H9 (cell line): ENCODE measurements at regions not wholly inside any gene's neighbourhood (a gene's known extent, or its start where the extent isn't known, plus 50 kb on each side); places are given as distances from the start of the nearest gene placed in this dataset.

ENCODE experiments used
- DNase-seq: peaks from one replicate; pipeline ENCODE4 v3.0.0-alpha.2; 2017
- H2AFZ ChIP-seq: one replicate; pipeline ENCODE4 v1.6.1; 2013; ENCODE audit warnings: mild to moderate bottlenecking, low read length, control low read depth, moderate library complexity
- H2AK5ac ChIP-seq: 2 replicates; pipeline ENCODE4 v1.6.1; 2013; ENCODE audit warnings: low read length, control low read depth, mixed read lengths; ENCODE audit not compliant: insufficient read length
- H2BK120ac ChIP-seq: one replicate; pipeline ENCODE4 v1.6.1; 2013; ENCODE audit warnings: low read depth, mild to moderate bottlenecking, low read length, control low read depth, inconsistent platforms; ENCODE audit not compliant: poor library complexity, severe bottlenecking
- H2BK12ac ChIP-seq: 2 replicates; pipeline ENCODE4 v1.6.1; 2013; ENCODE audit warnings: low read length, control low read depth, mixed read lengths, low read depth; ENCODE audit not compliant: insufficient read length
- H2BK15ac ChIP-seq: 2 replicates; pipeline ENCODE4 v1.6.1; 2013; ENCODE audit warnings: low read depth, low read length, control low read depth
- H2BK20ac ChIP-seq: one replicate; pipeline ENCODE4 v1.6.1; 2013; ENCODE audit warnings: low read depth, mild to moderate bottlenecking, low read length, control low read depth, inconsistent platforms; ENCODE audit not compliant: poor library complexity, severe bottlenecking
- H2BK5ac ChIP-seq: 2 replicates; pipeline ENCODE4 v1.6.1; 2013; ENCODE audit warnings: low read length, control low read depth, mixed read lengths; ENCODE audit not compliant: insufficient read length
- H3K14ac ChIP-seq: 2 replicates; pipeline ENCODE4 v1.6.1; 2013; ENCODE audit warnings: low read length, control low read depth; ENCODE audit not compliant: insufficient read depth
- H3K18ac ChIP-seq: 2 replicates; pipeline ENCODE4 v1.6.1; 2013; ENCODE audit warnings: low read depth, mild to moderate bottlenecking, mixed read lengths, low read length, control low read depth; ENCODE audit not compliant: insufficient read length
- H3K23ac ChIP-seq: 2 replicates; pipeline ENCODE4 v1.6.1; 2013; ENCODE audit warnings: low read length, control low read depth, mixed read lengths, low read depth; ENCODE audit not compliant: insufficient read length
- H3K23me2 ChIP-seq: 2 replicates; pipeline ENCODE4 v1.6.1; 2013; ENCODE audit warnings: low read depth, mild to moderate bottlenecking, mixed read lengths, low read length, control low read depth; ENCODE audit not compliant: insufficient read length, poor library complexity, severe bottlenecking
- H3K27ac ChIP-seq: 2 replicates; pipeline ENCODE4 v1.5.1; 2013; ENCODE audit warnings: low read length, control low read depth, mixed read lengths, low read depth; ENCODE audit not compliant: insufficient read length
- H3K27me3 ChIP-seq: 2 replicates; pipeline ENCODE4 v1.6.1; 2013; ENCODE audit warnings: low read length, control low read depth, inconsistent platforms; ENCODE audit not compliant: insufficient read depth
- H3K4ac ChIP-seq: 2 replicates; pipeline ENCODE4 v1.6.1; 2013; ENCODE audit warnings: low read depth, mild to moderate bottlenecking, control low read depth, inconsistent platforms, low read length, moderate library complexity
- H3K4me1 ChIP-seq: 2 replicates; pipeline ENCODE4 v1.6.1; 2013; ENCODE audit warnings: low read length, control low read depth, inconsistent platforms; ENCODE audit not compliant: insufficient read depth
- H3K4me2 ChIP-seq: 2 replicates; pipeline ENCODE4 v1.6.1; 2013; ENCODE audit warnings: low read length, control low read depth, mixed read lengths; ENCODE audit not compliant: insufficient read length, insufficient read depth
- H3K56ac ChIP-seq: 2 replicates; pipeline ENCODE4 v1.6.1; 2013; ENCODE audit warnings: low read depth, mild to moderate bottlenecking, mixed read lengths, low read length, control low read depth; ENCODE audit not compliant: insufficient read length
- H3K79me1 ChIP-seq: 2 replicates; pipeline ENCODE4 v1.6.1; 2013; ENCODE audit warnings: low read depth, mild to moderate bottlenecking, moderate library complexity, low read length, control low read depth, inconsistent platforms; ENCODE audit not compliant: insufficient read depth, poor library complexity, severe bottlenecking
- H3K79me2 ChIP-seq: 2 replicates; pipeline ENCODE4 v1.6.1; 2013; ENCODE audit warnings: low read length, control low read depth, inconsistent platforms; ENCODE audit not compliant: insufficient read depth
- H3K9ac ChIP-seq: 2 replicates; pipeline ENCODE4 v1.6.1; 2013; ENCODE audit warnings: low read length, control low read depth, mixed read lengths; ENCODE audit not compliant: insufficient read length; ENCODE audit errors: extremely low read depth
- H3K9me3 ChIP-seq: one replicate; pipeline ENCODE4 v1.6.1; 2013; ENCODE audit warnings: low read depth, low read length, inconsistent platforms; ENCODE audit not compliant: control insufficient read depth
- H3T11ph ChIP-seq: one replicate; pipeline ENCODE4 v1.6.1; 2013; ENCODE audit warnings: mild to moderate bottlenecking, low read length, control low read depth, inconsistent platforms
- H4K20me1 ChIP-seq: one replicate; pipeline ENCODE4 v1.6.1; 2013; ENCODE audit not compliant: control insufficient read depth, insufficient read length, insufficient read depth
- H4K5ac ChIP-seq: 2 replicates; pipeline ENCODE4 v1.6.1; 2013; ENCODE audit warnings: low read depth, mild to moderate bottlenecking, mixed read lengths, low read length, control low read depth; ENCODE audit not compliant: insufficient read length
- H4K8ac ChIP-seq: replicated peaks from 2 replicates; pipeline ENCODE4 v1.6.1; 2013; ENCODE audit warnings: low read length, control low read depth, mixed read lengths, low read depth; ENCODE audit not compliant: insufficient read length
- H4K91ac ChIP-seq: 2 replicates; pipeline ENCODE4 v1.6.1; 2013; ENCODE audit warnings: low read depth, mild to moderate bottlenecking, moderate library complexity, mixed read lengths, low read length, control low read depth; ENCODE audit not compliant: insufficient read length
- H3K27ac Mint-ChIP-seq, 3 experiments: 2 replicates in 2 of 3; 3 replicates in 1 of 3; pipeline ENCODE4 v1.8.0; 2020 to 2021; ENCODE audit warnings: mixed read lengths in 3 of 3, mild to moderate bottlenecking in 1 of 3, moderate library complexity in 1 of 3
- H3K27me3 Mint-ChIP-seq: 2 replicates; pipeline ENCODE4 v1.8.0; 2021; ENCODE audit warnings: low read depth, mild to moderate bottlenecking, moderate library complexity, mixed read lengths
- H3K36me3 Mint-ChIP-seq, 3 experiments: 2 replicates in 2 of 3; 3 replicates in 1 of 3; pipeline ENCODE4 v1.8.0; 2020 to 2021; ENCODE audit warnings: low read depth in 3 of 3, mixed read lengths in 3 of 3; ENCODE audit not compliant: insufficient read depth in 1 of 3
- H3K4me1 Mint-ChIP-seq, 2 experiments: 2 replicates each; pipeline ENCODE4 v1.8.0; 2020; ENCODE audit warnings: mixed read lengths in 2 of 2
- H3K4me3 Mint-ChIP-seq, 2 experiments: 2 replicates in 1 of 2; 3 replicates in 1 of 2; pipeline ENCODE4 v1.8.0; 2020 to 2021; ENCODE audit warnings: mild to moderate bottlenecking in 2 of 2, mixed read lengths in 2 of 2, moderate library complexity in 1 of 2
- H3K9me3 Mint-ChIP-seq, 2 experiments: 2 replicates in 1 of 2; 3 replicates in 1 of 2; pipeline ENCODE4 v1.8.0; 2020; ENCODE audit warnings: mild to moderate bottlenecking in 2 of 2, mixed read lengths in 2 of 2, moderate library complexity in 1 of 2
- WGBS: extraction: QIAGEN DNeasy Blood & Tissue Kit; methylation state at CpG from one replicate; pipeline ENCODE4 v1.1.7; 2013; ENCODE audit warnings: missing lambda C conversion rate, low lambda C conversion rate, mixed read lengths; ENCODE audit not compliant: insufficient read length; ENCODE audit errors: extremely low coverage; 5-methylcytosine and 5-hydroxymethylcytosine counted together
- TF ChIP-seq, protein P1 (sequence below): fragments of 200-600 bp; sonication (generic); conservative IDR thresholded peaks from 3 replicates; pipeline ENCODE4 v1.8.0; 2021; ENCODE audit warnings: antibody characterized with exemption, mild to moderate bottlenecking

DNA sequence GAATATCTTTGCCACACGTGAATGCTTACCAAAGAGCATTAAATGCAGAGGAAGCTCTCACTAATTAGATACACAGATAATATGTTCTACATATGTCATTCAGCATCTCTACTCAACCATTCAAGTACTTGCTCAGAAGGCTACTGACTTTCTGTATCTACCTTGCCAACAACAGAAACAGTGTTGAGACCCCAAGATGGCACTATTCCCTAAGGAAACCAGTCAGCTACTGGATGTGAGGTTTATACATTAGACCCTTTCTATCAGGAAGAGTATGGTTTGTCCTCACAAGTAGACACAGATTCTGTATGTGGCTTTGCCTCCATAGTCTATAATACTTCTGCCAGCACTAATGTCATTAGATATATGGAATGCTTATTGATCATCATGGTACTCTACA, 443.9 kb upstream of the INTU start:
- no peak for DNase-seq
- no CpG with 5 or more reads among the region's 1 CpG for WGBS
- no peak overlapping the region for H2BK12ac ChIP-seq

More for the DNA sequence above, 443.9 kb upstream of the INTU start:
- H2AK5ac ChIP-seq, result no peak overlapping the region
- no peaks in the 10 kb centered on the region for H3K23me2 ChIP-seq
- H3K79me1 ChIP-seq, result no peaks in the 10 kb centered on the region
- H2AFZ ChIP-seq, result no peak overlapping the region
- no peak overlapping the region for H3K4me2 ChIP-seq
- Mint-ChIP-seq H3K4me1 (no peaks in the 10 kb centered on the region), H3K9me3 (peaks cover 20 to 25% of the 10 kb centered on the region in 2 experiments), H3K4me3 (no peak overlapping the region), H3K27me3 (no peaks in the 10 kb centered on the region), H3K27ac (no peak overlapping the region), H3K36me3 (peaks cover 15 to 27% (median 17%) of the 10 kb centered on the region in 3 experiments)
- H2BK20ac ChIP-seq, result no peak overlapping the region
- TF ChIP-seq, protein P1, sequence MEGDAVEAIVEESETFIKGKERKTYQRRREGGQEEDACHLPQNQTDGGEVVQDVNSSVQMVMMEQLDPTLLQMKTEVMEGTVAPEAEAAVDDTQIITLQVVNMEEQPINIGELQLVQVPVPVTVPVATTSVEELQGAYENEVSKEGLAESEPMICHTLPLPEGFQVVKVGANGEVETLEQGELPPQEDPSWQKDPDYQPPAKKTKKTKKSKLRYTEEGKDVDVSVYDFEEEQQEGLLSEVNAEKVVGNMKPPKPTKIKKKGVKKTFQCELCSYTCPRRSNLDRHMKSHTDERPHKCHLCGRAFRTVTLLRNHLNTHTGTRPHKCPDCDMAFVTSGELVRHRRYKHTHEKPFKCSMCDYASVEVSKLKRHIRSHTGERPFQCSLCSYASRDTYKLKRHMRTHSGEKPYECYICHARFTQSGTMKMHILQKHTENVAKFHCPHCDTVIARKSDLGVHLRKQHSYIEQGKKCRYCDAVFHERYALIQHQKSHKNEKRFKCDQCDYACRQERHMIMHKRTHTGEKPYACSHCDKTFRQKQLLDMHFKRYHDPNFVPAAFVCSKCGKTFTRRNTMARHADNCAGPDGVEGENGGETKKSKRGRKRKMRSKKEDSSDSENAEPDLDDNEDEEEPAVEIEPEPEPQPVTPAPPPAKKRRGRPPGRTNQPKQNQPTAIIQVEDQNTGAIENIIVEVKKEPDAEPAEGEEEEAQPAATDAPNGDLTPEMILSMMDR, result peak; percentile 52; the same call in 2 of the 3 replicates
- H2BK15ac ChIP-seq, result no peak overlapping the region
- no peak overlapping the region for H3K23ac ChIP-seq
- no peak overlapping the region for H3K14ac ChIP-seq
- no peak overlapping the region for H3K18ac ChIP-seq
- H3K56ac ChIP-seq, result no peak overlapping the region
- H3K27me3 ChIP-seq, result no peaks in the 10 kb centered on the region
- no peak overlapping the region for H2BK120ac ChIP-seq
- H3K27ac ChIP-seq, result no peak overlapping the region
- no peak overlapping the region for H3K9ac ChIP-seq
- no peaks in the 10 kb centered on the region for H3K4me1 ChIP-seq
- no peaks in the 10 kb centered on the region for H3K9me3 ChIP-seq
- no peaks in the 10 kb centered on the region for H3K79me2 ChIP-seq
- H4K8ac ChIP-seq, result no peak overlapping the region
- H4K20me1 ChIP-seq, result no peaks in the 10 kb centered on the region
- no peak overlapping the region for H4K91ac ChIP-seq
- no peak overlapping the region for H4K5ac ChIP-seq
- H2BK5ac ChIP-seq, result no peak overlapping the region
- H3K4ac ChIP-seq, result no peak overlapping the region
- no peak overlapping the region for H3T11ph ChIP-seq
